Erythroblast (primary cell): ENCODE measurements at regions not wholly inside any gene's neighbourhood (a gene's known extent, or its start where the extent isn't known, plus 50 kb on each side); places are given as distances from the start of the nearest gene placed in this dataset.

Experiments used
- GATA1 ChIP-seq: IDR thresholded peaks from 2 replicates; pipeline ENCODE4 v1.6.1; 2011; ENCODE audit warnings: low read depth, mild to moderate bottlenecking, control low read depth, low read length, moderate library complexity
- POLR2A ChIP-seq: IDR thresholded peaks from 2 replicates; pipeline ENCODE4 v1.6.1; 2011; ENCODE audit warnings: mild to moderate bottlenecking, low read length

GRCh38 chrX:26722666-26723428 lies 506.9 kb downstream of the MAGEB5 start:
- TF ChIP-seq POLR2A (no peak), GATA1 (no peak)
